GM18868 (cell line): ENCODE measurements at regions not wholly inside any gene's neighbourhood (a gene's known extent, or its start where the extent isn't known, plus 50 kb on each side); places are given as distances from the start of the nearest gene placed in this dataset.
A peak's percentile ranks its signal among the peaks of the same experiment; 100 is the strongest.
"Not testable (repeated sequence)": the region's sequence is repeated elsewhere in the genome, so short reads cannot be mapped to it uniquely, and the experiment has no call there.

Experiments
- ATAC-seq: cut with Tn5 transposase; IDR thresholded peaks from one replicate; pipeline ENCODE4 v1.9.1; 2021; ENCODE audit warnings: mild to moderate bottlenecking, moderate library complexity; ENCODE audit not compliant: unreplicated experiment

DNA sequence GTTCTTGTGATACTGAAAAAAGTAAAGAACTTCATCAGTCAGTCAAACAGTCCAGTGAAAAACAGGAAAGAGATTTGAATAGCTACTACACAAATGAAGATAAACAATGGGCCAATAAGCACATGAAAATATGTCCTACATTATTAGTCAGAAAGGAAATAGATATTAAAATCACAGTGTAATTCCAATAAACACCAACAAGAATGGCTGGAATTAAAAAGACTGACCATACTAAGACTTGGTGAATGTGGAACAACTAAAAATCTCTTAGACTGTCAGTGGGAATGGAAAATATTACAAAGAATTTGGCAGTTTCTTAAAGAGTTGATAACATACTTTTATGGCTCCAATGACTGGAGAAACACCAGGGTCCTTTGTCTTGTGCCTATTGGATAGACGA, 241.8 kb upstream of the USP24 start:
- no peak for ATAC-seq

DNA sequence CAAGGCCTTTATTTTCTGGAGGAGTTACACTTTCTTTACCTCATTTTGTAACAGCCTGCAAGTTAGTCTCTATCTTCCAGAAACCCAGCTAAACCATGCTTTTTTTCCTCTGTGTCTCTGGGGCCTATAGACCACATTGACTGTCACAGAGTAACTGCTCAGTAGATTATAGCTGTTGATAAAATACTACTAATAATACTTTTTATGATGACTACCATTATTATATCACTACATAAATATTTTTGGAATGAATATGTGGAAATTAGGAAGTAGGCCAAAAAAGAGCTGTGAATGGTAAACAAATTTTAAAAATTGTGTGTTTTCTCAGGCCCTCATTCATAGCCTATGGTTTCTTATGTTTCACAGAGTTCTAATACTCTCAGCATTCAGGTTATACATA, 233.1 kb upstream of the USP24 start:
- ATAC-seq: no peak

DNA sequence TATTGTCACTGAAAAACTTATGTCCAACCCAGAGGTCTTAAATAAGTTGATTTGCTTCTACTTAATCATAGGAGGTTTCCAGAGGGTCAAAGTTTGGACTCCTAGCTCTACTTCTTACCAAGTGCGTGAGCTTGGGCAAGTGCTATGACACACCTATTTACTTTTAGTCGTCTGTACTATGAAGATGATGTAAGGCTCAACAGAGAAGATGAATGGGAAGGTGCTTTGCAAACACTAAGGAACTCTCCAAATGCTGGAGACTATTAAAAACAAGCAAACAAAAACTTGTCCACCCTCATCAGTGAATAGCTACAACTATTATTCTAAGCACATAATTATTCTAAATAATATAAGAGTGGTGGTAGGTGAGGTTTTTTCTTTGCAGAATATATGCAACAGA, 232.3 kb upstream of the USP24 start:
- ATAC-seq: no peak

DNA sequence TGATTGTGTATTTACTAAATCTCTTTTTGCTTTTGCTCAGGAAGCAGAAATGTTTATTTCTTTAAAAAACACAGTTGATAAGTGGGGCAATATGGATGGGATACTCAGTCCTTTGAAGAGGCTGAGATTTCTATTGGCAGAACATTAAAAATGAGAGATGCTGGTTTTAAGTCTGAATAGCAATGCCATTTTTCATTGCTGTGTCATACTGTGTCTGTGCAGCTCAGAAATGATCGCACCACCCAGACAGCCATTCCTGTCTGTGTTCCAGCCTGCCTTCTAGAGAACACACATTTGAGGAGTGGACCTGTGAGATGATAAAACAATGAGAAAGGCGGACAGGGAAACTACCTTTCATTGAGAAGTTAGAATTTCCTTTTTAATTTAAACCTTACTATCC, 231.2 kb upstream of the USP24 start:
- no peak for ATAC-seq

DNA sequence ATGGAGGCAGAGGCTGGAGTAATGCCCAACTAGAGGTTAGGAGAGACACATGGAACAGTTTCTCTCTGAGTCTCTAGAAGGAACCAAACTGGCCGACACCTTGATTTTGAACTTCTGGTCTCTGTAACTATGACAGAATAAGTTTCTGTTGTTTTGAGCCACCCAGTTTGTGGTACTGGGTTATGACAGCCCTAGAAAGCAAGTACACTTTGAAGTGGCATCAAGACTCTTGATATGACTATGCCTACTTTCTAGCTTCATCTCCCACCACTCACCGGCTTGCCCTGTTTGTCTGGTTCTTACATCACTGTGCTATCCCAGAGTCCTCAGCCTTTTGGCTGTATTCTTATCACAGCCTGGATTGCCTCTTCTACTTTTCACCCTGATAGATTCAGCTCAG, 230.3 kb upstream of the USP24 start:
- ATAC-seq: peak; percentile 92

DNA sequence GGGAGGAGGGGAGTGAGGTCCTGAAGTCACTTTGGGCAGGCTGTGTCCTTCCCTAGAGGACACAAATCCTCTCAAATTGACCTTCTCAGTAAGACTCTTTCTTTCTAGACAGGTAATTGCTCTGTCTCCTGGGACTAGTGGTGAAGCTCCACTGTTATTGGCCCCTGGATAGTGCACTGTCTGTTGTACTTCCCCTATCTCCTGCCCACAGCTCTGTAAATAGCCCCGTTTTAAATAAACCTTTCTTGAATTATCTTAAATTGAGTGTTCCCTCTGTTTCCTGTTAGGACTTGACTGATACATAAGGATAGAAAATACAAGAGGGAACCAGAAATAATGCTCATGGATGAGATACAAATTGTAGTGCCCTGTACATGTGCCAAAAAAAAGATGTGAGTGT, 229.5 kb upstream of the USP24 start:
- no peak for ATAC-seq

DNA sequence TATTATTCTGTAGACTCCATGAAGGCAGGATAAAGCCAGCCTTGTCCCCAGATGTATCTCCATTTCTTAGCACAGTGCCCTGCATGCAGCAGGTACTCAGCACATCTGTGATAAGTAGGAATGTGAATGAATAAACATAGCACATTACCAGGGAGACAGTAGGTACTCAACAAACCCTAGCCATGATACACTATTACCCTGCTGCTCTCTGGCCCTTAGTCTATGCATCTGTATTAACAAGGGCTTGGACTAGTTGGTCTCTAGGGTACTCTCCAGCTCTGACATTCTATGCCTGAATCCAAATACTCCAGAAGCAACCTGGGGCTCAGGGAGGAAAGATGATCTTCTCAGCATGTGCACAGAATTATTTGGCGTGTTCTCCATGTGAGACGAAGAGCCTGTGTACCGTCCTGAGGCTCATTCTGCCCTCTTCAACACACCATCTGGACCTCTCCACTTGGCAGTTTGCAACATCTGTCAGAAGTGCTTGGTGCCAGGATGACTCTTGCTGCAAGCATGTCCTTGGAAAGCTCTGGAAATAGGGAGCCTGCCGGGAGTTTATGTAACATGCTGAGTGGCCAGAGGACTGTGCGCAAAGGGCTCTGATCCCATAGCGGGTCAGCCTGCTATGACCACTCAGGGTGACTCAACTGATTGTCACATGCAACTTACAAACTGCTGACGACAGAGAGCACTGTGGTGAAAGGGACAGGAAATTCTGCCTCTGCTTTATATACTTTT, 228.2 kb upstream of the USP24 start:
- ATAC-seq: no peak

DNA sequence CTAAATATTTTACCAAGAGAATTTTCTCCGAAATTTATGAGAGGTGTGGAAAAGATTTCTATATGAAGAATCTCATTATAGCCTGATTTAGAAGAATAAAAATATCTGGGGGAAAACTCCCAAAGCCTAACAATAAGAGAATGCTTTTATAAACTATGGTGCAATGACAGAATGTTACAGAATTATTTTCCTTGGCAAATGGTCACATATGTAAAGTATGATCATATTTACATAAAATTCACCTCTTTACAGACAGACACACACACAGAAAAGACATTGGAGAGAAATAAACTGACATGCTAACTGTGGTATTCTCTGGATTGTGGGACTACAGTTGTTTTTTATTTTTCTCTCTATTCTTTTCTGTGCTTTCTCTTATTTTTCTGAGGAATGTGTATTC, 226.3 kb upstream of the USP24 start:
- no peak for ATAC-seq

DNA sequence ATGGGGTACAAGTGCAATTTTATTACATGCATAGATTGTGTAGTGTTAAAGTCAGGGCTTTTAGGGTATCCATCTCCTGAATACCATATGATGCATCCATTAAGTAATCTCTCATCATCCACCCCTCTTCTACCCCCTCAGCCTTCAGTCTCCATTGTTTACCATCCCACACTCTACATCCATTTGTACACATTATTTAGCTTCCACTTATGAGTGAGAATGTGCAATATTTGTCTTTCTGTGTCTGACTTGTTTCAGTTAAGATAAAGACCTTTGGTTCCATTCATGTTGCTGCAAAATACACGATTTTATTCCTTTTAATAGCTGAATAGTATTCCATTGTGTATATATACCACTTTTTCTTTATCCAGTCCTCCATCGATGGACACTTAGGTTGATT, 222.5 kb upstream of the USP24 start:
- ATAC-seq: no peak

DNA sequence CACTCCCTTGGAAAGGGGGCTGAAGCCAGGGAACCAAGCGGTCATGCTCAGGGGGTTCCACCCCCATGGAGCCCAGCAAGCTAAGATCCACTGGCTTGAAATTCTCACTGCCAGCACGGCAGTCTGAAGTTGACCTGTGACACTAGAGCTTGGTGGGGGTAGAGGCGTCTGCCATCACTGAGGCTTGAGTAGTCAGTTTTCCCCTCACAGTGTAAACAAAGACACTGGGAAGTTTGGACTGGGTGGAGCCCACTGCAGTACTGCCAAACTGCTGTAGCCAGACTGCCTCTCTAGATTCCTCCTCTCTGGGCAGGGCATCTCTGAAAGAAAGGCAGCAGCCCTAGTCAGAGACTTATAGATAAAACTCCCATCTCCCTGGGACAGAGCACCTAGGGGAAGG, 215.6 kb upstream of the USP24 start:
- ATAC-seq: not testable (repeated sequence)

DNA sequence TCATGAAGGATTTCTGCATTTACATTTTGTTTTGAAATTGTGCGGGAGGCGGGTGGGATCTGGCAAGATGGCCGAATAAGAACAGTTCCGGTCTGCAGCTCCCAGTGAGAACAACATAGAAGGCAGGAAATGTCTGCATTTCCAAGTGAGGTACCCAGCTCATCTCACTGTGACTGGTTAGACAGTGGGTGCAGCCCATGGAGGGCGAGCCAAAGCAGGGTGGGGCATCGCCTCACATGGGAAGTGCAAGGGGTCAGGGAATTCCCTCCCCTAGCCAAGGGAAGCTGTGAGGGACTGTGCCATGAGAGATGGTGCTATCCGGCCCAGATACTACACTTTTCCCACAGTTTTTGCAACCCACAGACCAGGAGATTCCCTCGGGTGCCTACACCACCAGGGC, 215.0 kb upstream of the USP24 start:
- not testable (repeated sequence) for ATAC-seq

DNA sequence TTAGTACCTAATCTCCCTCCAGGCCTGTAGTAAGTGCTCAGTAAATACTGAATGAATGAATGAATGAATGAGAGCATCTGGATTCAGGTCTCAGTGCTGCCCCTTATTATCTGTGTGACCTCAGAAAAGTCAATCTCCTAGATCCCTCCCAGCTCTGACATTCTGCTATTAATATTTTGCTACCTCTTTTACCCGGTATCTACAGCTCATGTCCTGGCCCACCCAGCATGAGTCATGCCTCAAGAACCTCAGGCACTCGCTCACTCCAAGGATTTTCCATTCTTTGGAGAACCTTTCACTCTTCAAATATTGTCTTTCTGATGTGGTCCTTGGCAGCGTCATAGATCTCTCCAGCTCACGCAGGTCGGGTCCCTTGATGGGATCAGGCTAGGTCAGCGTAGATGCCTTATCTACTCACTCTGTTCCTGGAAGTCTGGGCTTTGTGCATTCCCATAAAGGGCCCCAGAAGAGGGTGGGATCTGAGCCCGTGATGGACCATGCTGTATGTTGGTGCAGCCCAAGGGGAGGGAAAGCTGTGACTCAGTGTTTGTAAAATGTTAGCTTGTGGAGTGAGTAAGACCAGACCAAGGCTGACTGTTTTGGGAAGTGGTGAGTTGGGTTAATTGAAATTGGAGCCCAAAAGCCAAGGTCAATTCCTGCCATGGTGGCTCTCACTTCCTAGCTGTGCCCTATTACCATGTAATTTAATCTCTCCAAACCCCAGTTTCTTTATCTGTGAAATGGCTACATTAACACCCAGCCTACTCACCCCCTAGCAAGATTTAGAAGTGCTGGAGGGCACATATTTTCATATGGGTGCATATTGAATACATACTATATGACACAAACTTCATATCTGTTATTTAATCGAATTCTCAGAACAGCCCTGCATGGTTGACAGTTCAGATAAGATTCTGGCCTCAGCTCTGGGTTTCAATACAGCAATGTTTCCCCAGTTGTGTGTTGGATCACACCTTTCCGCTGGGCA, 214.1 kb upstream of the USP24 start:
- ATAC-seq: no peak

DNA sequence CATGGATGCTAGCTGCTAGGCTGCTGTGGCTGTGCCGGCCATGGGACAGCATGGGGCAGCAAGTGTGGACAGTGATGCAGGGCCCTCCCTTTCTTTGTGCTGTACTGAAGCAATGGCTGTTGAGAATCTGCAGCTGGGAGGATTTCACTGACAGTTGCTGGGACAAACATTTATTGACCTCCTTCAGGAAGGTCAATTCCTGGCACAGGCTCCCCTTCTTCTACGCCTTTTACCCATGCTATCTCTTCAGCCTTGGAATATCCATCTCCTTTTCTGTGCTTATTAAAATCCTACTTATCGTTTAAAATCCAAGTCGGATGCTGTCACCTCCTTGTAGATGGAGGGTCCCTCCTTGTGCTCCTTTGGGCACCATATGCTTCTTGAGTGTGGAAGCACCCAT, 213.1 kb upstream of the USP24 start:
- no peak for ATAC-seq

DNA sequence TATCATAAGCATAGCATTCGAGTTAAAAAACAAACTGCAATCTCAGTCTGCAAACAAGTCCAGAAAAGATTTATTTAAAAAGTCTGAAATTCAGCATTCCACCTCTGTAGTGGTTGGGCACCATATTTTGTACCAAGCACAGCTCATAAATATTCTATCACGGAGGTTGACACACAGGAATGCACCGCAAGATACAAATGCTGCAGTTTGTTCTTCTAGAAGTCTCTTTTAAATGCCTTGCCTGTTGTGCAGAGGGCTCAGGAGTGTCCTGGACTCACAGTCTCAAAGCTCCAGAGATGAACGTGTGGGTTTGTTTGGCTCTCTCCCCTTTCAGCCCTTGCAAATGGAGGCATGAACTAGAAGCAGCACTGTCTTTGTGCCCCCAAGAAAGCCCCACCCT, 212.4 kb upstream of the USP24 start:
- no peak for ATAC-seq

DNA sequence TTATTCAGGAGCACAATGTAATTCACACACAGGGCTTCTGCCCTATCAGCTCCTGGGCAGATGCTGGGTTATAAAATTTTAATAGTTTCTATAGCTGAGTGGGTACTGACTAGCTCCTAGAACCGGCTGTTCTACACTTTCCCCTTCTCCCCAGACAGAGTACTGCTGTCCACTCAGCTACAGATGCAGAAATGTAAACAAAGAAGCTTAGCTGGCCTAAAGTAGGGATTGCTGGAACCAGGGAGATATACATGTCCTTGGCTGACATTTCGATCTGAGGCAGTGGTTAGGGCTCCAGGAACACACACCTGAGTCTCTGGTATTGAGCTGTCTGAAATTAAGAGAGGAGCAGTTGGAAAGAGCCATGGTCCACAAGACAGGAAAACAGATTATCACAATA, 211.5 kb upstream of the USP24 start:
- ATAC-seq: no peak

DNA sequence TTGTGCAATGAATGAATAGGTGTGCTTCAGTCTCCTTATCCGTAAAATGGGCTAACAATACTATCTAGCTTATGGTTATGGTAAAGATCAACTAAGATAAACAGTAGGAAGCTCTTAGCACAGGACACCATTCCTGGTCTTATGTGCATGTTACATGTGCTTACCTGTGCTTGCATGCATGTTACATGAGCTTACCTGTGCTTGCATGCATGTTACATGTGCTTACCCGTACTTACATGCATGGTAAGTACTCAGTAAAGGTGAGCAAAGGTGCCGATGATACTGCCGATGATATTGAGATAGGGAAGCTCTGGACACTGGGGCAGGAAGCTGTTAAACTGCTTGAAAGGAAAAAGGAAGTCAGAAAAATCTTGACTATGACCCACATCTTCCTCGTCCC, 211.0 kb upstream of the USP24 start:
- no peak for ATAC-seq

DNA sequence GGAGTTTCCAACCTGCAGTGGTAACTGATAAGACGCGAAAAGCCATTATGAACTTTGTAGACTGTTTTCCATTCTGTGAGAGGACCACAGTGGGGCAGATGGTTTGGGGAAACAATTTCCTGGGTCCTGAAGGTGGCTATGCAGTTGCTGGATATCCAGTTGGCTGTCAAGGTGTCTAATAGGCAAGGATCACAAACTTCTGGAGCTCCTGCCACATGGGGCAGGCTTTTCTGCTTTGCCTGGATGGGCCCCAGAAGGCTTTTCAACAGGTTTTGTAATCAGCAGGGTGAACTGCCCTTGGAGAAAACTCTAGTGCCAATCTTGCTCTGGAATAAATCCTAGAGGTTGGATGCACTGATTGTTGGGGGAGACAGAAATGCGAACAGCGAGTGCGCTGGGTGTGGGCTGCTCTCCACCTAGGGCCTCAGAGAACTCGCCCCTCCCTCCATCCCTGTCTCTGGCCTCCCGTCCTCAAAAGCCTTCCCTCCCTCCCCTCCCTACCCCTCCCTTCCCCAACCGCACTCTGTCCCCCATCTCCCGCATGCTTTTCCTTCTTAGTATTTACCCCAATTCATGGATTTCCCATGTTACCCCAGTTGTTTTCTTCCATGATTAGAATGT, 210.3 kb upstream of the USP24 start:
- ATAC-seq: no peak

DNA sequence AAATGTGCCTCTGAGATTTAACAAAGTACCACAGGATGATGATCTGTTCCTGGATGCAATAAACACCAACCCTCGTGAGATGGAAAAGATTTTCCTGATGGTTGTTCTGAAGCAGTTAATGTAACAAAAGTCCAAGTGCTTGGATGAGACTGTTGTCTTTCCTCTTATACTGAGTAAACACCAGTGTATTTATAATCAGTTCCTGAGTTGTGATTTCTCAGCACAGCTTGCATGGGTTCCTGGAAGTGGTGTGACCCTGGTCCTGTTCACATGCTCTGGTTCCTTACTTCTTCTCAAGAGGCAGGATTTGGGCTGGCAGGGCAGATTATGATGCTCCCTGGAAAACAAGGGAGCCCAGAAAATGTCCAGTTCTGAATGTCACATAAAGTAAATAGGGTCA, 208.2 kb upstream of the USP24 start:
- ATAC-seq: no peak

DNA sequence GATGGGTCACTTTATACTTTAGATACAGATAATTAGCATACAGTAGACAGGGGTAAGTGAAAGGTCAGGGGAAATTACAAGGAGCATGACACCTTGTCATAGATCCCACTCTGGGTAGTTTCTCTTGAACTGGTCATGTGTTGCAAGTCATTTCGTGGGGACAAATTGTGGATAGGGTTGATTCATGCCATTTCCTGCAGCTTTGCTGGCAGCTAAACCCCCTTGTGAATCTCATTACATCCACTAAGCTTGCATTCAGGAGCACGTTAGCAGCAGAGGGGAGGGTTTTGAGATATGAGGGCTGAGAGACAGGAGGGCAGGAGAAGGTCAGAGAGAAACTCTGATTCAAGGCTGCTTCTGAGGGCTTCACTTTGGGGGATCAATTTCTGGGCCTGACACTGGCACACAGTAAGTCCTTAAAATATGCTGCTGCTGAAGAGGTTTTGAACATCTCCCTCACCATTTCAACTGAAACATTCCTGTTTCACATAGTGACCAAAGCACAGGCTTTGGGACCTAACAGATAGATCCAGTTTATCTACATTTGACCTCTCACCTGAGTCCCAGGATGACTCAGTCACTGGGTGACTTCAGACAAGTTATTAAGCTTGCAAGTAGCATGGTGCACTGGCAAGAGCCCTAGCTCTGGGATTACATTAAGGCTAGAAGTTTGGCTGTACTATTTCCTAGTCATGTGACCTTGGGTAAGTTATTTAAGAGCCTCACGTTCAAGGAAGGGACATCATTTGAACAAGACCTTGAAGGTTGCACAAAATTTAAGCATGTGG, 206.0 kb upstream of the USP24 start:
- no peak for ATAC-seq

DNA sequence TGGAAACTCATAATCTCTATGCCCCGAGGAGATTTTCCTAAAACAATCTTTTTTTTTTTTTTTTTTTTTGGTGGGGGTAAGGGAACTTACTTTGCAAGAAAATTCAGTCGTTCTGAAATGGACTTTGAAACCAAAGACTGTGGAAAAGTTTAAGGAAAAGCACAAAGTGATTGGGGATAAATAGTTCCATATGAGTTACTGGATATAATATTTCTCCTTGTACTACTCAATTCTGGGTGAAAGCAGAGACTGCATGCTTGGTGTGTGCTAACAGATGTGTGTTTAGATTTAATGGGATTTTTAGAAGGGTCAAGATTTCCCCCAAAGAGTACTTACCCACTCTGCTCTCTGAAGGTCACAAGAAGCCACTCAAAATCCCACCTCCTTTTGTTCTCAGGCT, 204.9 kb upstream of the USP24 start:
- no peak for ATAC-seq
